ENCODE measurements at regions not wholly inside any gene's neighbourhood (a gene's known extent, or its start where the extent isn't known, plus 50 kb on each side); places are given as distances from the start of the nearest gene placed in this dataset.

- no peak overlapping the region for H3K4me3 ChIP-seq (ENCODE audit: low read depth, low read length)
- no peak for DNase-seq (ENCODE audit: low read depth)
Observed at GRCh38 chr16:79456036-79456435, 144.5 kb downstream of the MAF start.

GRCh38 chr16:79452671-79453070 lies 147.9 kb downstream of the MAF start:
- TF ChIP-seq, protein P1, sequence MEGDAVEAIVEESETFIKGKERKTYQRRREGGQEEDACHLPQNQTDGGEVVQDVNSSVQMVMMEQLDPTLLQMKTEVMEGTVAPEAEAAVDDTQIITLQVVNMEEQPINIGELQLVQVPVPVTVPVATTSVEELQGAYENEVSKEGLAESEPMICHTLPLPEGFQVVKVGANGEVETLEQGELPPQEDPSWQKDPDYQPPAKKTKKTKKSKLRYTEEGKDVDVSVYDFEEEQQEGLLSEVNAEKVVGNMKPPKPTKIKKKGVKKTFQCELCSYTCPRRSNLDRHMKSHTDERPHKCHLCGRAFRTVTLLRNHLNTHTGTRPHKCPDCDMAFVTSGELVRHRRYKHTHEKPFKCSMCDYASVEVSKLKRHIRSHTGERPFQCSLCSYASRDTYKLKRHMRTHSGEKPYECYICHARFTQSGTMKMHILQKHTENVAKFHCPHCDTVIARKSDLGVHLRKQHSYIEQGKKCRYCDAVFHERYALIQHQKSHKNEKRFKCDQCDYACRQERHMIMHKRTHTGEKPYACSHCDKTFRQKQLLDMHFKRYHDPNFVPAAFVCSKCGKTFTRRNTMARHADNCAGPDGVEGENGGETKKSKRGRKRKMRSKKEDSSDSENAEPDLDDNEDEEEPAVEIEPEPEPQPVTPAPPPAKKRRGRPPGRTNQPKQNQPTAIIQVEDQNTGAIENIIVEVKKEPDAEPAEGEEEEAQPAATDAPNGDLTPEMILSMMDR (IDR thresholded peaks at IDR 0.05; ENCODE audit: low read depth, low read length, missing control alignments), result no peak
- DNase-seq (ENCODE audit: low read depth), result no peak

More at GRCh38 chr16:79456036-79456435, 144.5 kb downstream of the MAF start:
- TF ChIP-seq, protein P1 (IDR thresholded peaks at IDR 0.05; ENCODE audit: low read depth, low read length, missing control alignments), result no peak

GRCh38 chr16:79451196-79451816 lies 149.2 kb downstream of the MAF start:
- no peak overlapping the region for H3K4me3 ChIP-seq (ENCODE audit: low read depth, low read length)
- TF ChIP-seq, protein P1 (IDR thresholded peaks at IDR 0.05; ENCODE audit: low read depth, low read length, missing control alignments), result no peak
- peak; percentile 49 for DNase-seq (ENCODE audit: low read depth)

More at GRCh38 chr16:79452671-79453070, 147.9 kb downstream of the MAF start:
- no peak overlapping the region for H3K4me3 ChIP-seq (ENCODE audit: low read depth, low read length)

GRCh38 chr16:79449900-79450299 lies 150.6 kb downstream of the MAF start:
- TF ChIP-seq, protein P1 (IDR thresholded peaks at IDR 0.05; ENCODE audit: low read depth, low read length, missing control alignments), result no peak
- DNase-seq (ENCODE audit: low read depth), result no peak

DNA sequence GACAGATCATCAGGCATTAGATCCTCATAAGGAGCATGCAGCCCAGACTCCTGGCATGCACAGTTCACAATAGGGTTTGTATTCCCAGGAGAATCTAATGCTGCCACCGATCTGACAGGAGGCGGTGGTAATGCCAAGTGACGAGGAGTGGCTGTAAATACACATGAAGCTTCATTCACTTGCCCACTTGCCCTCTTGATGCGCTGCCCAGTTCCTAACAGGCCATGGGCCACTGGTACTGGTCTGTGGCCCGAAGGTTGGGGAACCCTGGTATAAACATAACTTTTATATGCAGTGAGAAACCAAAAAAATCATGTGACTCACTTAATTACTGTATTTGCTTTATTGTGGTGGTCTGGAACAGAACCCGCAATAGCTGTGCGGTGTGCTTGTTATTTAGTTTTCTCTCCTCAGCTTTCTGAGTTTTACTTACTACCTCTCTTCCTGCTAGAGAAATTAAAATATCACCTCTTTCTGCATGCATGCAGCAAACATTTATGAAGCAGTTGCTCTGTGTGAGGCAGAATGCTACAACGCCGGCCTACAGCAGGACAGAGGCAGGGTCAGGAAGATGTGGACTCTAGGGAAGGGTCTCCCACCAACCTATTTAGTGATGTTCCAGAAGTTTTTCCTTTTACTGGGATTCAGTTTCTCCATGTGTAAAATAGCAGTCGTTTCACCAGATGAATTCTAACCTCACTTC lies 151.3 kb downstream of the MAF start:
- H3K4me3 ChIP-seq (ENCODE audit: low read depth, low read length), result no peak overlapping the region
- TF ChIP-seq, protein P1 (IDR thresholded peaks at IDR 0.05; ENCODE audit: low read depth, low read length, missing control alignments), result no peak
- DNase-seq (ENCODE audit: low read depth), result no peak

More at GRCh38 chr16:79449900-79450299, 150.6 kb downstream of the MAF start:
- H3K4me3 ChIP-seq (ENCODE audit: low read depth, low read length), result no peak overlapping the region

- no peak for DNase-seq (ENCODE audit: low read depth)
- H3K4me3 ChIP-seq (ENCODE audit: low read depth, low read length), result no peak overlapping the region
- TF ChIP-seq, protein P1 (IDR thresholded peaks at IDR 0.05; ENCODE audit: low read depth, low read length, missing control alignments), result no peak
Observed at GRCh38 chr16:79444572-79444971, 156.0 kb downstream of the MAF start.

Data from GM12864 (cell line).